HEK293 (cell line): ENCODE measurements at regions not wholly inside any gene's neighbourhood (a gene's known extent, or its start where the extent isn't known, plus 50 kb on each side); places are given as distances from the start of the nearest gene placed in this dataset.

ENCODE experiments used
- CTCF ChIA-PET: fragments of 350-600 bp; formaldehyde crosslinking; extraction: SDS; loops from one replicate; lab custom pipeline; 2021; ENCODE audit warnings: antibody characterized with exemption; lab: Yijun Ruan, JAX
- POLR2A ChIA-PET: fragments of 300-600 bp; formaldehyde crosslinking; extraction: SDS; loops from one replicate; lab custom pipeline; 2020; ENCODE audit warnings: antibody characterized with exemption, inconsistent platforms; lab: Yijun Ruan, JAX
- H3K27ac ChIP-seq: fragments of 200-500 bp; sonication (Bioruptor generic); 2 replicates; pipeline ENCODE4 v1.5.1; 2014; ENCODE audit warnings: low read depth, low read length, control low read depth, inconsistent platforms; ENCODE audit errors: extremely low read depth
- H3K36me3 ChIP-seq, 2 experiments: fragments of 200-500 bp in 1 of 2; sonication (Bioruptor generic) in 1 of 2; 1 replicate in 1 of 2; 2 replicates in 1 of 2; pipeline ENCODE4 v1.5.1; 2014 to 2017; ENCODE audit warnings: inconsistent platforms in 2 of 2, low read length in 2 of 2; ENCODE audit not compliant: control insufficient read depth in 2 of 2, insufficient read depth in 1 of 2
- H3K4me1 ChIP-seq: fragments of 200-500 bp; sonication (Bioruptor generic); 2 replicates; pipeline ENCODE4 v1.5.1; 2014; ENCODE audit warnings: mild to moderate bottlenecking, low read length, inconsistent platforms; ENCODE audit not compliant: control insufficient read depth, insufficient read depth
- H3K4me3 ChIP-seq: 2 replicates; pipeline ENCODE4 v1.5.1; 2011; ENCODE audit warnings: low read depth, mild to moderate bottlenecking, control low read depth, low read length, moderate library complexity
- H3K9me3 ChIP-seq: fragments of 200-500 bp; sonication (Bioruptor generic); 2 replicates; pipeline ENCODE4 v1.5.1; 2014; ENCODE audit warnings: low read depth, low read length, inconsistent platforms; ENCODE audit not compliant: control insufficient read depth, insufficient read depth
- HOXC10 ChIP-seq: sonication (generic); formaldehyde crosslinking; IDR thresholded peaks from 2 replicates; pipeline ENCODE4 v1.8.1; 2023; ENCODE audit warnings: mild to moderate bottlenecking, missing genetic modification reagents
- IKZF3 ChIP-seq: fragments of 450-650 bp; IDR thresholded peaks from 2 replicates; pipeline ENCODE4 v1.5.0; 2018; ENCODE audit warnings: missing biosample characterization, mild to moderate bottlenecking, missing genetic modification characterization, moderate library complexity
- YY2 ChIP-seq: fragments of 450-650 bp; formaldehyde crosslinking; IDR thresholded peaks from 2 replicates; pipeline ENCODE4 v1.5.1; 2016; ENCODE audit warnings: missing biosample characterization, missing genetic modification characterization
- ZNF10 ChIP-seq: fragments of 450-650 bp; formaldehyde crosslinking; IDR thresholded peaks from 2 replicates; pipeline ENCODE4 v1.5.1; 2017; ENCODE audit warnings: missing biosample characterization, missing genetic modification characterization
- ZNF121 ChIP-seq: fragments of 450-650 bp; formaldehyde crosslinking; IDR thresholded peaks from 2 replicates; pipeline ENCODE4 v1.5.1; 2016; ENCODE audit warnings: missing biosample characterization, missing genetic modification characterization
- ZNF133 ChIP-seq: fragments of 450-650 bp; formaldehyde crosslinking; IDR thresholded peaks from 2 replicates; pipeline ENCODE4 v1.5.1; 2016; ENCODE audit warnings: missing biosample characterization, missing genetic modification characterization
- ZNF202 ChIP-seq: fragments of 450-650 bp; formaldehyde crosslinking; IDR thresholded peaks from 2 replicates; pipeline ENCODE4 v1.5.1; 2016; ENCODE audit warnings: missing biosample characterization, missing genetic modification characterization, borderline replicate concordance
- ZNF23 ChIP-seq: fragments of 450-650 bp; formaldehyde crosslinking; IDR thresholded peaks from 2 replicates; pipeline ENCODE4 v1.5.1; 2016; ENCODE audit warnings: missing biosample characterization, missing genetic modification characterization, borderline replicate concordance
- ZNF292 ChIP-seq: fragments of 450-650 bp; formaldehyde crosslinking; IDR thresholded peaks from 2 replicates; pipeline ENCODE4 v1.5.1; 2016; ENCODE audit warnings: low read depth, missing biosample characterization, missing genetic modification characterization, borderline replicate concordance
- ZNF335 ChIP-seq: fragments of 450-650 bp; formaldehyde crosslinking; conservative IDR thresholded peaks from 2 replicates; pipeline ENCODE4 v1.5.1; 2016; ENCODE audit warnings: missing biosample characterization, missing genetic modification characterization
- ZNF350 ChIP-seq: fragments of 450-650 bp; formaldehyde crosslinking; IDR thresholded peaks from 2 replicates; pipeline ENCODE4 v1.5.0; 2017; ENCODE audit warnings: missing biosample characterization, mild to moderate bottlenecking, missing genetic modification characterization
- ZNF510 ChIP-seq: fragments of 450-650 bp; formaldehyde crosslinking; IDR thresholded peaks from 2 replicates; pipeline ENCODE4 v1.5.1; 2018; ENCODE audit warnings: mild to moderate bottlenecking, missing genetic modification characterization, missing biosample characterization; ENCODE audit not compliant: insufficient replicate concordance
- ZNF544 ChIP-seq: fragments of 450-650 bp; formaldehyde crosslinking; IDR thresholded peaks from 2 replicates; pipeline ENCODE4 v1.5.0; 2017; ENCODE audit warnings: missing biosample characterization, missing genetic modification characterization
- ZNF670 ChIP-seq: fragments of 450-650 bp; formaldehyde crosslinking; IDR thresholded peaks from 2 replicates; pipeline ENCODE4 v1.5.1; 2016; ENCODE audit warnings: missing biosample characterization, missing genetic modification characterization, low read depth
- ZNF704 ChIP-seq: fragments of 450-650 bp; formaldehyde crosslinking; IDR thresholded peaks from 2 replicates; pipeline ENCODE4 v1.5.1; 2016; ENCODE audit warnings: missing biosample characterization, missing genetic modification characterization
- ZNF76 ChIP-seq: fragments of 450-650 bp; formaldehyde crosslinking; IDR thresholded peaks from 2 replicates; pipeline ENCODE4; 2016; ENCODE audit warnings: low read depth, missing biosample characterization, missing genetic modification characterization, borderline replicate concordance
- TF ChIP-seq, protein P1 (sequence below): sonication (generic); formaldehyde crosslinking; IDR thresholded peaks from 2 replicates; pipeline ENCODE4 v1.8.1; 2022; ENCODE audit warnings: mild to moderate bottlenecking, moderate library complexity, missing genetic modification reagents
- TF ChIP-seq, protein P2 (sequence below): fragments of 450-650 bp; formaldehyde crosslinking; conservative IDR thresholded peaks from 2 replicates; pipeline ENCODE4 v1.5.1; 2016; ENCODE audit warnings: low read depth, missing biosample characterization, missing genetic modification characterization
- TF ChIP-seq, protein P3 (sequence below): fragments of 450-650 bp; formaldehyde crosslinking; IDR thresholded peaks from 2 replicates; pipeline ENCODE4 v1.5.1; 2016; ENCODE audit warnings: missing biosample characterization, missing genetic modification characterization

- H3K4me1 ChIP-seq, result no peaks in the 10 kb centered on the region
- H3K27ac ChIP-seq, result no peak overlapping the region
- ChIA-PET POLR2A (no interaction called here), CTCF (no interaction called here)
- no peaks in the 10 kb centered on the region for H3K9me3 ChIP-seq
- no peak overlapping the region for H3K4me3 ChIP-seq
- no peak for TF ChIP-seq ZNF133 (tag by site-specific recombination)
- no peak for TF ChIP-seq ZNF23
- no peak for TF ChIP-seq IKZF3
- TF ChIP-seq ZNF670 (tag by site-specific recombination), result no peak
- TF ChIP-seq, protein P1, sequence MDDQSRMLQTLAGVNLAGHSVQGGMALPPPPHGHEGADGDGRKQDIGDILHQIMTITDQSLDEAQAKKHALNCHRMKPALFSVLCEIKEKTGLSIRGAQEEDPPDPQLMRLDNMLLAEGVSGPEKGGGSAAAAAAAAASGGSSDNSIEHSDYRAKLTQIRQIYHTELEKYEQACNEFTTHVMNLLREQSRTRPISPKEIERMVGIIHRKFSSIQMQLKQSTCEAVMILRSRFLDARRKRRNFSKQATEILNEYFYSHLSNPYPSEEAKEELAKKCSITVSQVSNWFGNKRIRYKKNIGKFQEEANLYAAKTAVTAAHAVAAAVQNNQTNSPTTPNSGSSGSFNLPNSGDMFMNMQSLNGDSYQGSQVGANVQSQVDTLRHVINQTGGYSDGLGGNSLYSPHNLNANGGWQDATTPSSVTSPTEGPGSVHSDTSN (CRISPR knock-in tag), result no peak
- no peak for TF ChIP-seq ZNF544 (tag by site-specific recombination)
- no peak for TF ChIP-seq ZNF704 (tag by site-specific recombination)
- TF ChIP-seq ZNF510 (tag by site-specific recombination), result no peak
- TF ChIP-seq ZNF202, result no peak
- TF ChIP-seq HOXC10, result no peak
- no peak for TF ChIP-seq ZNF76 (tag by site-specific recombination)
- no peak for TF ChIP-seq YY2 (tag by site-specific recombination)
- no peaks in the 10 kb centered on the region for H3K36me3 ChIP-seq
These were observed 396.3 kb downstream of the RPS24 start for GRCh38 chr10:78429984-78430383.

GRCh38 chr10:78432583-78432982 is 398.9 kb downstream of the RPS24 start:
- Histone ChIP-seq H3K36me3 (no peaks in the 10 kb centered on the region), H3K4me3 (no peak overlapping the region), H3K4me1 (no peaks in the 10 kb centered on the region), H3K27ac (no peak overlapping the region), H3K9me3 (no peaks in the 10 kb centered on the region)
- ChIA-PET POLR2A (interaction anchor here (1.0 kb wide), 1 partner anchor 9 kb away, joined by 3 read pairs; no protein-coding TSS in a partner anchor), CTCF (interaction anchor here (0.9 kb wide), 1 partner anchor 173 kb away, joined by 4 read pairs; no protein-coding TSS in a partner anchor)
- no peak for TF ChIP-seq ZNF335 (tag by site-specific recombination)
- TF ChIP-seq, protein P2, sequence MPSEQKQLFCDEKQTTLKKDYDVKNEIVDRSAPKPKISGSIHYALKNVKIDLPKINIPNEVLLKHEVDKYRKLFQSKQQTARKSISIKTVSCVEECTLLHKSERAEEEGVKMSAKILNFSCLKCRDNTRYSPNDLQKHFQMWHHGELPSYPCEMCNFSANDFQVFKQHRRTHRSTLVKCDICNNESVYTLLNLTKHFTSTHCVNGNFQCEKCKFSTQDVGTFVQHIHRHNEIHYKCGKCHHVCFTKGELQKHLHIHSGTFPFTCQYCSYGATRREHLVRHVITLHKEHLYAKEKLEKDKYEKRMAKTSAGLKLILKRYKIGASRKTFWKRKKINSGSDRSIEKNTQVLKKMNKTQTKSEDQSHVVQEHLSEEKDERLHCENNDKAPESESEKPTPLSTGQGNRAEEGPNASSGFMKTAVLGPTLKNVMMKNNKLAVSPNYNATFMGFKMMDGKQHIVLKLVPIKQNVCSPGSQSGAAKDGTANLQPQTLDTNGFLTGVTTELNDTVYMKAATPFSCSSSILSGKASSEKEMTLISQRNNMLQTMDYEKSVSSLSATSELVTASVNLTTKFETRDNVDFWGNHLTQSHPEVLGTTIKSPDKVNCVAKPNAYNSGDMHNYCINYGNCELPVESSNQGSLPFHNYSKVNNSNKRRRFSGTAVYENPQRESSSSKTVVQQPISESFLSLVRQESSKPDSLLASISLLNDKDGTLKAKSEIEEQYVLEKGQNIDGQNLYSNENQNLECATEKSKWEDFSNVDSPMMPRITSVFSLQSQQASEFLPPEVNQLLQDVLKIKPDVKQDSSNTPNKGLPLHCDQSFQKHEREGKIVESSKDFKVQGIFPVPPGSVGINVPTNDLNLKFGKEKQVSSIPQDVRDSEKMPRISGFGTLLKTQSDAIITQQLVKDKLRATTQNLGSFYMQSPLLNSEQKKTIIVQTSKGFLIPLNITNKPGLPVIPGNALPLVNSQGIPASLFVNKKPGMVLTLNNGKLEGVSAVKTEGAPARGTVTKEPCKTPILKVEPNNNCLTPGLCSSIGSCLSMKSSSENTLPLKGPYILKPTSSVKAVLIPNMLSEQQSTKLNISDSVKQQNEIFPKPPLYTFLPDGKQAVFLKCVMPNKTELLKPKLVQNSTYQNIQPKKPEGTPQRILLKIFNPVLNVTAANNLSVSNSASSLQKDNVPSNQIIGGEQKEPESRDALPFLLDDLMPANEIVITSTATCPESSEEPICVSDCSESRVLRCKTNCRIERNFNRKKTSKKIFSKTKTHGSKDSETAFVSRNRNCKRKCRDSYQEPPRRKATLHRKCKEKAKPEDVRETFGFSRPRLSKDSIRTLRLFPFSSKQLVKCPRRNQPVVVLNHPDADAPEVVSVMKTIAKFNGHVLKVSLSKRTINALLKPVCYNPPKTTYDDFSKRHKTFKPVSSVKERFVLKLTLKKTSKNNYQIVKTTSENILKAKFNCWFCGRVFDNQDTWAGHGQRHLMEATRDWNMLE (tag by site-specific recombination), result no peak
- TF ChIP-seq ZNF350, result no peak

- POLR2A ChIA-PET, result interaction anchor here (1.0 kb wide), 1 partner anchor 9 kb away, joined by 3 read pairs; no protein-coding TSS in a partner anchor
- Histone ChIP-seq H3K4me3 (no peak overlapping the region), H3K36me3 (no peaks in the 10 kb centered on the region), H3K27ac (no peak overlapping the region), H3K9me3 (no peaks in the 10 kb centered on the region), H3K4me1 (no peaks in the 10 kb centered on the region)
- CTCF ChIA-PET, result interaction anchor here (0.5 kb wide), 1 partner anchor 20 kb away, joined by 3 read pairs; no protein-coding TSS in a partner anchor
- no peak for TF ChIP-seq ZNF10 (tag by site-specific recombination)
- no peak for TF ChIP-seq ZNF121 (tag by site-specific recombination)
- no peak for TF ChIP-seq ZNF335 (tag by site-specific recombination)
- no peak for TF ChIP-seq ZNF292 (tag by site-specific recombination)
- TF ChIP-seq, protein P3, sequence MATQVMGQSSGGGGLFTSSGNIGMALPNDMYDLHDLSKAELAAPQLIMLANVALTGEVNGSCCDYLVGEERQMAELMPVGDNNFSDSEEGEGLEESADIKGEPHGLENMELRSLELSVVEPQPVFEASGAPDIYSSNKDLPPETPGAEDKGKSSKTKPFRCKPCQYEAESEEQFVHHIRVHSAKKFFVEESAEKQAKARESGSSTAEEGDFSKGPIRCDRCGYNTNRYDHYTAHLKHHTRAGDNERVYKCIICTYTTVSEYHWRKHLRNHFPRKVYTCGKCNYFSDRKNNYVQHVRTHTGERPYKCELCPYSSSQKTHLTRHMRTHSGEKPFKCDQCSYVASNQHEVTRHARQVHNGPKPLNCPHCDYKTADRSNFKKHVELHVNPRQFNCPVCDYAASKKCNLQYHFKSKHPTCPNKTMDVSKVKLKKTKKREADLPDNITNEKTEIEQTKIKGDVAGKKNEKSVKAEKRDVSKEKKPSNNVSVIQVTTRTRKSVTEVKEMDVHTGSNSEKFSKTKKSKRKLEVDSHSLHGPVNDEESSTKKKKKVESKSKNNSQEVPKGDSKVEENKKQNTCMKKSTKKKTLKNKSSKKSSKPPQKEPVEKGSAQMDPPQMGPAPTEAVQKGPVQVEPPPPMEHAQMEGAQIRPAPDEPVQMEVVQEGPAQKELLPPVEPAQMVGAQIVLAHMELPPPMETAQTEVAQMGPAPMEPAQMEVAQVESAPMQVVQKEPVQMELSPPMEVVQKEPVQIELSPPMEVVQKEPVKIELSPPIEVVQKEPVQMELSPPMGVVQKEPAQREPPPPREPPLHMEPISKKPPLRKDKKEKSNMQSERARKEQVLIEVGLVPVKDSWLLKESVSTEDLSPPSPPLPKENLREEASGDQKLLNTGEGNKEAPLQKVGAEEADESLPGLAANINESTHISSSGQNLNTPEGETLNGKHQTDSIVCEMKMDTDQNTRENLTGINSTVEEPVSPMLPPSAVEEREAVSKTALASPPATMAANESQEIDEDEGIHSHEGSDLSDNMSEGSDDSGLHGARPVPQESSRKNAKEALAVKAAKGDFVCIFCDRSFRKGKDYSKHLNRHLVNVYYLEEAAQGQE (tag by site-specific recombination), result no peak
These were observed 399.5 kb downstream of the RPS24 start for GRCh38 chr10:78433076-78433595.
